Caco-2 (cell line): ENCODE measurements at regions not wholly inside any gene's neighbourhood (a gene's known extent, or its start where the extent isn't known, plus 50 kb on each side); places are given as distances from the start of the nearest gene placed in this dataset.

Source experiments
- BruUV-seq: library from RNA; stranded (reverse); fragments of 400-500 nt; replicated peaks from 2 replicates; lab custom pipeline; 2021; lab: Mats Ljungman, UMichigan
- CTCF ChIA-PET: fragments of 300-600 bp; sonication (Branson Sonifier 250); formaldehyde crosslinking; loops from one replicate; lab custom pipeline; 2022; ENCODE audit warnings: antibody characterized with exemption; lab: Charles Lee
- POLR2A ChIA-PET: fragments of 300-600 bp; sonication (Branson Sonifier 250); formaldehyde crosslinking; loops from one replicate; lab custom pipeline; 2022; ENCODE audit warnings: antibody characterized with exemption; lab: Charles Lee
- DNase-seq, 2 experiments: peaks; one replicate each; pipeline versions ENCODE4 v3.0.0 to v3.0.0-alpha.2; 2020 to 2022
- H3K27me3 ChIP-seq: replicated peaks from 2 replicates; pipeline ENCODE4 v1.6.0; 2011; ENCODE audit warnings: low read length; ENCODE audit not compliant: control insufficient read depth, insufficient read depth
- H3K36me3 ChIP-seq: 2 replicates; pipeline ENCODE4 v1.5.1; 2011; ENCODE audit warnings: low read length; ENCODE audit not compliant: control insufficient read depth, insufficient read depth
- H3K4me1 ChIP-seq: fragments of 250-450 bp; sonication (Bioruptor Pico); 2 replicates; pipeline ENCODE4 v1.5.1; 2020; ENCODE audit warnings: mild to moderate bottlenecking
- H3K4me3 ChIP-seq: 2 replicates; pipeline ENCODE4 v1.5.1; 2011; ENCODE audit warnings: low read depth, mild to moderate bottlenecking, control low read depth, low read length
- H3K9me3 ChIP-seq: fragments of 250-450 bp; sonication (Bioruptor Pico); 2 replicates; pipeline ENCODE4 v1.5.1; 2020; ENCODE audit warnings: mild to moderate bottlenecking, moderate library complexity
- H3K27ac Mint-ChIP-seq: one replicate; pipeline ENCODE4 v1.8.0; 2022; ENCODE audit warnings: mixed read lengths; ENCODE audit not compliant: unreplicated experiment
- H3K27me3 Mint-ChIP-seq: one replicate; pipeline ENCODE4 v1.8.0; 2022; ENCODE audit warnings: mixed read lengths; ENCODE audit not compliant: insufficient read depth, unreplicated experiment
- H3K36me3 Mint-ChIP-seq: one replicate; pipeline ENCODE4 v1.8.0; 2022; ENCODE audit warnings: mild to moderate bottlenecking, mixed read lengths; ENCODE audit not compliant: insufficient read depth, unreplicated experiment
- H3K4me1 Mint-ChIP-seq: one replicate; pipeline ENCODE4 v1.8.0; 2022; ENCODE audit warnings: low read depth, mixed read lengths; ENCODE audit not compliant: unreplicated experiment
- H3K4me3 Mint-ChIP-seq: one replicate; pipeline ENCODE4 v1.8.0; 2022; ENCODE audit warnings: mild to moderate bottlenecking, moderate library complexity, mixed read lengths; ENCODE audit not compliant: unreplicated experiment
- H3K9me3 Mint-ChIP-seq: one replicate; pipeline ENCODE4 v1.8.0; 2022; ENCODE audit warnings: mixed read lengths; ENCODE audit not compliant: unreplicated experiment
- intact Hi-C: fragments of 100-400 bp; cut with micrococcal nuclease; formaldehyde crosslinking; loops from one replicate; pipeline ENCODE4 v1.10.0; 2022; ENCODE audit not compliant: unreplicated experiment
- TF ChIP-seq, protein P1 (sequence below), 2 experiments: fragments of 200-600 bp in 1 of 2; IDR thresholded peaks; 1 replicate in 1 of 2; 2 replicates in 1 of 2; pipeline versions ENCODE4 v1.5.1 to v1.8.0; 2011 to 2022; ENCODE audit warnings: antibody characterized with exemption in 1 of 2, control low read depth in 1 of 2, inconsistent platforms in 1 of 2, low read depth in 1 of 2, low read length in 1 of 2, mild to moderate bottlenecking in 1 of 2, moderate library complexity in 1 of 2; ENCODE audit not compliant: insufficient read depth in 1 of 2, severe bottlenecking in 1 of 2, unreplicated experiment in 1 of 2

DNA sequence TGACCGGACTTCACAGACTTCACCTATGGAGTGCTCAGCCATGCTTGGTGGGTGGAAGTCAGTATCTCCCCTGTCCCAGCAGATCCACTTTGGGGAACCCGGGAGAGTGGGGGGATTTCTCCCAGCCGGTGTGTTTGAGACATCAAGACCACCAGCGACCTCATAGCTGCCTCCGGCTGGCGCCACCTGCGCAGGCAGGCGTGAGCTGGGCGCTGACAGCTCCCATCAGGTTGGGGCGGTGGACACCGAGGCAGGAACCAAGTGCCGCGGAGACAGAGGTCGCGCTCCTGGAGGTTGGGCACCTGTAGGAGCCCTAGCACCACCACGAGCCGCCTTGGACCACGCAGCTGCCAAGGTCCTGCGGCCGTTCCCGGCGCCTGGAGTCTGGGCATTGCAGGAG lies 124.0 kb upstream of the LARP1 start:
- no peaks in the 10 kb centered on the region for H3K4me1 ChIP-seq
- no TSS peak for BruUV-seq
- ChIA-PET POLR2A (no interaction called here), CTCF (interaction anchor here (1.0 to 1.3 kb wide), 2 partner anchors 9 to 16 kb away, joined by 7 read pairs; no protein-coding TSS in a partner anchor)
- intact Hi-C loops = no loop called here
- H3K9me3 Mint-ChIP-seq = no peaks in the 10 kb centered on the region
- H3K4me1 Mint-ChIP-seq = no peaks in the 10 kb centered on the region
- H3K36me3 Mint-ChIP-seq = no peaks in the 10 kb centered on the region
- no peak overlapping the region for H3K4me3 Mint-ChIP-seq
- no peak overlapping the region for H3K4me3 ChIP-seq
- peaks cover 2% of the 10 kb centered on the region for H3K27me3 Mint-ChIP-seq
- H3K9me3 ChIP-seq = no peaks in the 10 kb centered on the region
- DNase-seq = no peak
- no peaks in the 10 kb centered on the region for H3K36me3 ChIP-seq
- H3K27me3 ChIP-seq = no peaks in the 10 kb centered on the region; the same call in 1 of the 2 replicates
- no peak overlapping the region for H3K27ac Mint-ChIP-seq
- TF ChIP-seq, protein P1, sequence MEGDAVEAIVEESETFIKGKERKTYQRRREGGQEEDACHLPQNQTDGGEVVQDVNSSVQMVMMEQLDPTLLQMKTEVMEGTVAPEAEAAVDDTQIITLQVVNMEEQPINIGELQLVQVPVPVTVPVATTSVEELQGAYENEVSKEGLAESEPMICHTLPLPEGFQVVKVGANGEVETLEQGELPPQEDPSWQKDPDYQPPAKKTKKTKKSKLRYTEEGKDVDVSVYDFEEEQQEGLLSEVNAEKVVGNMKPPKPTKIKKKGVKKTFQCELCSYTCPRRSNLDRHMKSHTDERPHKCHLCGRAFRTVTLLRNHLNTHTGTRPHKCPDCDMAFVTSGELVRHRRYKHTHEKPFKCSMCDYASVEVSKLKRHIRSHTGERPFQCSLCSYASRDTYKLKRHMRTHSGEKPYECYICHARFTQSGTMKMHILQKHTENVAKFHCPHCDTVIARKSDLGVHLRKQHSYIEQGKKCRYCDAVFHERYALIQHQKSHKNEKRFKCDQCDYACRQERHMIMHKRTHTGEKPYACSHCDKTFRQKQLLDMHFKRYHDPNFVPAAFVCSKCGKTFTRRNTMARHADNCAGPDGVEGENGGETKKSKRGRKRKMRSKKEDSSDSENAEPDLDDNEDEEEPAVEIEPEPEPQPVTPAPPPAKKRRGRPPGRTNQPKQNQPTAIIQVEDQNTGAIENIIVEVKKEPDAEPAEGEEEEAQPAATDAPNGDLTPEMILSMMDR (IDR thresholded peaks at IDR 0.05; ENCODE audit: insufficient read depth in 1 of 2, low read depth in 1 of 2, low read length in 1 of 2, severe bottlenecking in 1 of 2, unreplicated experiment in 1 of 2) = no peak

GRCh38 chr5:154630410-154630809 lies 124.8 kb upstream of the LARP1 start:
- H3K36me3 Mint-ChIP-seq = no peaks in the 10 kb centered on the region
- no peaks in the 10 kb centered on the region for H3K4me1 Mint-ChIP-seq
- TF ChIP-seq, protein P1 (IDR thresholded peaks at IDR 0.05; ENCODE audit: insufficient read depth in 1 of 2, low read depth in 1 of 2, low read length in 1 of 2, severe bottlenecking in 1 of 2, unreplicated experiment in 1 of 2) = no peak
- BruUV-seq = no TSS peak
- Histone ChIP-seq H3K4me3 (no peak overlapping the region), H3K27me3 (no peaks in the 10 kb centered on the region; the same call in 1 of the 2 replicates), H3K36me3 (no peaks in the 10 kb centered on the region), H3K9me3 (no peaks in the 10 kb centered on the region), H3K4me1 (no peaks in the 10 kb centered on the region)
- POLR2A ChIA-PET = no interaction called here
- DNase-seq = no peak
- no peak overlapping the region for H3K4me3 Mint-ChIP-seq
- CTCF ChIA-PET = interaction anchor here (0.6 kb wide), 1 partner anchor 9 kb away, joined by 7 read pairs; no protein-coding TSS in a partner anchor
- peaks cover 2% of the 10 kb centered on the region for H3K27me3 Mint-ChIP-seq
- H3K27ac Mint-ChIP-seq = no peak overlapping the region
- intact Hi-C loops = no loop called here
- no peaks in the 10 kb centered on the region for H3K9me3 Mint-ChIP-seq

DNA sequence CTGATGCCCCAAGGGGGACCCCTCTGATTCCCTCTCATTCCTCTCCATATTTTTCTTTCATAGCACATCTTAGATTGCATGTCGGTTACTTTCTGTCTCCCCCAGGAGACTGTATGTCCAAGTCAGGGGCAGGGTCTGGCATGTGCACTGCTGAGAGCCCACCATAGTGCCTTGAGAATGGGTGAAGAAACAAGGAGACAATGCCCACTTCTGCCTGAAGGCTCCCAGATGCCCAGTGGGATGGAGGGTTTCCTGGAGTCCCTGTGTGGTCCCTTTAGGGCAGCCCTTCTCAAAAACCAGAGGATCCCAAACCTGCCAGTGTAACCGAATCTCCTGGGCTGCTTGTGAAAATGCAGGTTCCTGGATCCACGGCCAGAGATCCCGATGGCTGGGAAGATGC lies 126.5 kb upstream of the LARP1 start:
- Mint-ChIP-seq H3K36me3 (no peaks in the 10 kb centered on the region), H3K4me1 (no peaks in the 10 kb centered on the region), H3K4me3 (no peak overlapping the region), H3K27me3 (peaks cover 2% of the 10 kb centered on the region), H3K27ac (no peak overlapping the region), H3K9me3 (no peaks in the 10 kb centered on the region)
- Histone ChIP-seq H3K9me3 (no peaks in the 10 kb centered on the region), H3K4me1 (no peaks in the 10 kb centered on the region), H3K27me3 (no peaks in the 10 kb centered on the region; the same call in 1 of the 2 replicates), H3K4me3 (no peak overlapping the region), H3K36me3 (no peaks in the 10 kb centered on the region)
- ChIA-PET POLR2A (no interaction called here), CTCF (no interaction called here)
- intact Hi-C loops = no loop called here
- TF ChIP-seq, protein P1 (IDR thresholded peaks at IDR 0.05; ENCODE audit: insufficient read depth in 1 of 2, low read depth in 1 of 2, low read length in 1 of 2, severe bottlenecking in 1 of 2, unreplicated experiment in 1 of 2) = no peak
- BruUV-seq = no TSS peak
- DNase-seq = no peak
